GM21529 (cell line): ENCODE measurements at regions not wholly inside any gene's neighbourhood (a gene's known extent, or its start where the extent isn't known, plus 50 kb on each side); places are given as distances from the start of the nearest gene placed in this dataset.
"Not testable (repeated sequence)": the region's sequence is repeated elsewhere in the genome, so short reads cannot be mapped to it uniquely, and the experiment has no call there.

Experiments used
- ATAC-seq: cut with Tn5 transposase; IDR thresholded peaks from one replicate; pipeline ENCODE4 v1.9.1; 2021; ENCODE audit not compliant: unreplicated experiment

DNA sequence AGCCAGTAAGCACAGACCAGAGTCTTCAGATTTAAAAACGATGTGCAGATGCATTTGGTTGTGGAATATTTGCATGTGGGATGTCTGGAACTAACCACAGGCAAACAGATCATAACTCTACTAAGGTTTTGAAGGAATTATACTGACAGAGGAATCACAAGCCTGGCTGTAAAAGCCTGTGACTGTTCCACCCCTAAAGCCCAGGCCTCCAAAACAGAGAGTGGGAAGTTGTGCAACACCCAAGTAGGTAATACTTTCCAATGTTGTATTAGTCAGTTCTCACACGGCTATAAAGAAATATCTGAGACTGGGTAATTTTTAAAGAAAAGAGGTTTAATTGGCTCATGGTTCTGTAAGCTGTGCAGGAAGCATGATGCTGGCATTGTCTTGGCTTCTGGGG lies 68.1 kb upstream of the DCD start:
- ATAC-seq = no peak

DNA sequence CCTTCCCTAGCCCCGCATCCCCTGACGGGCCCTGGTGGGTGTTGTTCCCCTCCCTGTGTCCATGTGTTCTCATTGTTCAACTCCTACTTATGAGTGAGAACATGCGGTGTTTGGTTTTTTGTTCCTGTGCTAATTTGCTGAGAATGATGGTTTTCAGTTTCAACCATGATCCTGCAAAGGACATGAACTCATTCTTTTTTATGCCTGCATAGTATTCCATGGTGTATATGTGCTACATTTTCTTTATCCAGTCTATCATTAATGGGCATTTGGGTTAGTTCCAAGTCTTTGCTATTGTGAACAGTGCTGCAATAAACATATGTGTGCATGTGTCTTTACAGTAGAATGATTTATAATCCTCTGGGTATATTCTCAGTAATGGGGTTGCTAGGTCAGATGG lies 65.7 kb upstream of the DCD start:
- ATAC-seq = not testable (repeated sequence)

DNA sequence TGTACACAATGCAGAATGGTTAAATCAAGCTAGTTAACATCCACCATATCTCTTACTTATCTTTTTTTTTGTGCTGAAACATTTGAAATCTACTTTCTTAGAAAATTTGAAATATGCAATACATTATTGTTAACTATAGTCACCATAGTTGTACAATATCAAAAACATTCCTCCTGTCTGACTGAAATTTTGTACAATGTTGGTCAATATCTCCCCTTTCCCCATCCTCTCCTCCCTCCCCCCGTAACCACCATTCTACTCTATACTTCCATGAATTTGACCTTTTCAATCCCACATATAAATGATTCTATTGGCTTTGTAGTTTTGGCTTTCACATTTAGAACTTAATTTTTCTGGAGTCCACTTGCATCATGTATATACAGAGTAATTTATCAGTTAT lies 63.5 kb upstream of the DCD start:
- no peak for ATAC-seq

DNA sequence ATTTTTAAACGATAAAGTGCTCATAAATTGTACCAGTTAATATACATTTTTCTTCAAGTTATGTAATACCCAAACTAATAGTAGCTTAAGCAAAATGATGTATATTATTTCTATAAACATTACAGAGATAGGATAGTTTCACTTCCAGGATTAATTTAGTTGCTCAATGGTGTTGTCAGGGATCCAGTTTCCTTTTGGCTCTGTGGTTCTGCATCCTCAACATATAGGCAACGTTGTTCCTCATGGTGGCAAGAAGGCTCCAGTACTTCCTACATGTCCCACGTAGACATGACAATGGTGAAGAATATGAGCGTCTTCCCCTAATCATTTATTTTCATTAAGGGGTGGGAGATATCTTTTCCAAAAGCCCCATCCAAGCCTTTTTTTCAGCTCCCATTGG lies 60.7 kb upstream of the DCD start:
- ATAC-seq = no peak

DNA sequence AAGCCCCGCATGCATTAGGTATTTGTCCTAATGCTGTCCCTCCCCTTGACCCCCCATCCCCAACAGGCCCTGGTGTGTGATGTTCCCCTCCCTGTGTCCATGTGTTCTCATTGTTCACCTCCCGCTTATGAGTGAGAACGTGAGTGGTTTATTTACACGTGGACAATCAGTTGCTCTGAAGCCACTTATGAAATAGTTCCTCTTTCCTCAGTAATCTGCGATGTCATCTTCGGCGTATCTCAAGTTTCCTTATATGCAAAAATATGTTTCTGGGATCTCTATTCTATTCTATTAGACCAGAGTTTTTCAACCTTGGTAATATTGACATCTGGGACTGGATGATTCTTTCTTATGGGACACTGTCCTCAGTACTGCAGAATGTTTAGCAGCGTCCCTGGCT lies 56.0 kb upstream of the DCD start:
- ATAC-seq = no peak

DNA sequence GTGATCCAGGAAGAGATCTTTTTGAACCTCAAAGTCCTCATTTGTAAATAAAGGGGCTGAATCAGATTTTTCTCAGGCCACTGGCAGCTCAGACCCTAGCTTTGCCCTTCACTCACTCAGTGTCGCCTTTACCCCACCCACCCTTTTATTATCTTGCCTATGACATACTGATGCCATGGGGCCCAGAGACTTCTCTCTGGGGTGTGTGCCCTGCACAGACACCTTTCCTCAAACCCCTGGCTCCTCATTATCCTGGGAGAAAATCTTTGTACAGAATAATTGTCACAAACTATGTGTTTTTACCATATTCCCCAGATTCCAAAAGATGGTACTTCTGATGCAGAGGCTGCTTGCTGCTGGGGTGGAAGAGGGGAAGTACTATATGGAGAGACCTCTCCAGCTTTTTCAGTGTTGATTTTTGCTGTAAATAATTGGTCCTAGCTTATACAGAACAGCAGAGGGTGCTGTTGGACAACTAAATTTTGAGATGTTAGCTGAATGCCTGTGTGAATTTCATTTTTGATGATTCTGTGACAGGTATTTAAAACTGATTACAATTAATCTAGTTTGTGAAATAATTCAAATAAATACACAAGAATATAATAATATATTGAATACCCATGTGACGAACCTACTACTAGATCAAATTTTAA lies 53.9 kb upstream of the DCD start:
- no peak for ATAC-seq

DNA sequence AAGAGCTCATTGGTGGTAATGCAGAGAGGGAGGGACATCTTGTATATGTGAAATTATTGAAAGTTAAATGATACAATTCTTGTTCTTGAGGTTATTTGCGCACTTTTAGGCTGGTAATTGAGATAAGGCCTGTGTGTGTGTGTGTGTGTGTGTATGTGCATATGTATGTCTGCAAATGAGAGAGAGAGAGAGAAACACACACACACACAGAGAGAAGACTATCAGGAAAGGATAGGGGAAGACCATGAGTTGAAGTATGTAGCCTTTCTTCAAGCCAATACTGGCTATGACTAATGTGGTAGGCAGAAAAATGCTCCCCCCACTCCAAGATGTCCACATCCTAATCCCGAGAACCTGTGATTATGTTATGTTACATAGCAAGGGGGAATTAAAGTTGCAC lies 52.7 kb upstream of the DCD start:
- no peak for ATAC-seq

DNA sequence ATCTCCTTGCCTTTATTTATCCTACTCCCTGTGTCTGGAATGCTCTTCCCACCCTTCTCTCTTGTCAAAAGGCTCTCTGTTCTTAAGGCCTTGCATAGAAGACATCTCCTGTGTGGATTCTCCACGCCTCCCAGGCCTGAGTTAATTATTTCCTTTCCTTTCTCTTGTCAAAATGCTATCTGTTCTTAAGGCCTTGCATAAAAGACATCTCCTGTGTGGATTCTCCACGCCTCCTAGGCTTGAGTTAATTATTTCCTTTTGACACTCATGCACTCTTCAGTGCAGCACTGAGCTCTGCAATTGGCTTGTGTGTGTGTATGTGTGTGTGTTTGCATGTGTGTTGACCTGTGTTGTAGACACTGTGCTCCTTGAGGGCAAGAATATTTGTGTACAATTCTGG lies 52.1 kb upstream of the DCD start:
- ATAC-seq = no peak
